HG03469 (cell line): ENCODE measurements at regions not wholly inside any gene's neighbourhood (a gene's known extent, or its start where the extent isn't known, plus 50 kb on each side); places are given as distances from the start of the nearest gene placed in this dataset.
"Not testable (repeated sequence)": the region's sequence is repeated elsewhere in the genome, so short reads cannot be mapped to it uniquely, and the experiment has no call there.

Source experiments
- ATAC-seq: cut with Tn5 transposase; IDR thresholded peaks from one replicate; pipeline ENCODE4 v1.9.1; 2021; ENCODE audit warnings: mild to moderate bottlenecking, moderate library complexity, moderate number of reproducible peaks; ENCODE audit not compliant: unreplicated experiment

- no peak for ATAC-seq
These were observed 519.8 kb upstream of the CITED2 start for GRCh38 chr6:139894271-139894670.

DNA sequence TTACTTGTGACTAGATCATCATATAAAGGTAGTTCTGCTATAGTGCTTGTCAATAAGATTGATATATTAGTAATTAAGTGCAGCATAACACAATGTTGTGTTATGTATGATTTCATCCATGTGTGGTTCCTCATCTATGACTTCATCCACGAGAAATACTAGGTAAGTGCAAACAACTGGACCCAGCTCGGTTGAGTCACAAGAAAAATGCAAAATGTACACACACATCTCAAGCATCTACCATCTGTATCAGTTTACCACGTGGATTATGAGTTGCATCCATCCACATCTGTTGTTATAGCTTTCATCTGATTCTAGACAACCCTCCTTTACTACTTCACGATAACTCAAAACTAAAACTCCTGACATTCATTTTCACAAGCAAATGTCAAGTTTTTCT lies 517.0 kb upstream of the CITED2 start:
- ATAC-seq, result no peak

DNA sequence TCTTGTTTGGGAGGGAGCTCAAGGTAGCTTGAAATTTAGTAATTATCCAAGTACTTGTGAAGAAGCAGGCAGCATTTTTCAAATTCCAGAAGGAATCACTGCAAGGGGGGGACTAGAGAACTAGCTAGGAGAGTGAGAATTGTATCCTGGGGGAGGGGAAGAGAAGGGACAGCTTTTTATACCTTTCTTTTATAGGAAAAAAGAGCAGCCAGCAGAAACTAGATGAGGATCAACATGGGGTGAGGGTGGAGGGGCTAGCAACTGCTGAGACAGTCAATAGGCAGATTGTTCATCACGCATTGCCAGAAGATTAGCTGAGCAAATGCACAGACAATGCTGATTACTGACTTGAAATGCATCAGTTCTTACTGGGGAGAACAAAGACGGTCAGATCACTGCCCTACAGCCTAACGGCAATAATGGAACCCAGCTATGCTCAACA lies 514.3 kb upstream of the CITED2 start:
- no peak for ATAC-seq

DNA sequence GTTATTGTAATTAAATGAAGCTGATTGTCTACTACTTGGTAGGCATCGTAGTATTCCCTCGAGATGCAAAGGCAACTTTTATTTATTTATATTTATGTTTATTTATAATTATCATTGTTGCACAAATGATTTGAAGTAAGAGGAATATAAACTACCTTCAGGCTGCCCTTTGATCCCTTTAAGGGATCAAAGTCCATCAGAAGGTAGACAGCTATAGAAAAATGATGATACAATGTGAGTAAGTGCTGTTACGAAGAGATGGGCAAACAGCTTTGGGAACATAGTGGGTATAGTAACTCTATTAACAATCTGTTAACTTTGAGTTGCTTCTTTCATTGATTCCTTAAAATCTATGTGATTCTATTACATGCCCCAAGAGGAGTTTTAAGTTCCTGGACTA lies 512.8 kb upstream of the CITED2 start:
- no peak for ATAC-seq

DNA sequence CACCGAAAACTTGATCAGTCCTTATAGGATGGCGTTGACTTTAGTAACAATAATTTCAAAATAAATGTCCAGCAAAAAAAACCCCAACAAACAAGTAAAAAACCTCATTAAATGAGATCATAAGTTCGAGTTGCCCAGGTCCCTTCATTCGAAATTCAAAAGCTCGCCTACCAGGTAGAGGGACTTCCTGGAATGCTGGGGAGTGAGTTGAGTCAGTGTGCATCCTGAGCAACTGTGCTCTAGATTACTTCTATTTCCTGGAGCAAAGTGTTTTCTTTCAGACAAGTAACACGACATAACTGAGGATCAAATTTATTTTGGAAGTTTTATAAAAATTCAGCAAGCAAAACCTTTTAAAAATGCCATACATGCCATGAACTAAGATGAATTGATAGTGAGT lies 511.9 kb upstream of the CITED2 start:
- ATAC-seq, result no peak

- ATAC-seq, result no peak
These were observed 511.5 kb upstream of the CITED2 start for GRCh38 chr6:139885909-139886308.

- ATAC-seq, result no peak
These were observed 509.3 kb upstream of the CITED2 start for GRCh38 chr6:139883776-139884175.

GRCh38 chr6:139882977-139883728 lies 508.7 kb upstream of the CITED2 start:
- no peak for ATAC-seq

GRCh38 chr6:139882234-139882633 lies 507.8 kb upstream of the CITED2 start:
- ATAC-seq, result no peak

DNA sequence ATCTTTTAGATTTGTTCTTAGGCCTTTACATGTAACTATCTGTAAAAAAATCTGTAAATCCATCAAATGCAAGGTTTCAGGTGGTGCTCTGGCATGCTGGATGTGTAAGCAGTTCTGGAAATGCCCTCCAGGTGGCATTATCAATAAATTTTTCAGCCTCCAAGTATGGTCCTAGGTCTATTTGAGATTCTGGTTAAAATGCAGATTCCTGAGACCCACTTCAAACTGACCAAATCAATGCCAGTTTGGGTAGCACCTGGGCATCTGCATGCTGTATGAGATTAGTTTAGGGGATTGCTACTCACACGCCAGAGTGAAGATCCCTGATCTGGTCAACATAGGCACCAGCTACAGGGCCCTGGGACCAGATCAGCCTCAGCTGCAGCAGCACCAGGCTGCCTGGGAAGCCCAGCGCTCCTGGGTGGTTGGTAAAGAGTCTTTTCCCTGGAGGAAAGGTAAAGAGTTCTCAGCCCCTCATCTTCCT lies 507.3 kb upstream of the CITED2 start:
- ATAC-seq, result peak; percentile 59

DNA sequence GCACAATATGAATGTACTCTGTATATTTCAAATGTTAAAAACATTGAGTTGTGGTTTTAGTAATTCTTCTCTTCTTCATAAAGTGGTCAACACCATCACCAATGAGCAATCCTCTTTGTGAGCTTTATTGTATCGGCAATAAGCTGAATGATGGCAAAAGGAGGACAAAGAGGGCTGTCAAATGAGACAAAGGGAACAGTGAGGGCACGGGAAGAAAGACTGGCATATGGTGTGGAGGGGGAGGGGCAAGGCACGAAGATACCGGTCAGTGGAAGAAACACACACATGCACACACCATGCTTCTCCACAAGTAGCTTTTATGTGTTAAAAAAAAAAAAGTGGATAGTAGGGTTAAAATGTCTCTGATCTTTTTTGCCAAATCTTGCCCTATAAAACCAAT lies 506.8 kb upstream of the CITED2 start:
- no peak for ATAC-seq

GRCh38 chr6:139879823-139880356 lies 505.4 kb upstream of the CITED2 start:
- ATAC-seq, result no peak

- ATAC-seq, result not testable (repeated sequence)
These were observed 504.8 kb upstream of the CITED2 start for GRCh38 chr6:139879241-139879640.

DNA sequence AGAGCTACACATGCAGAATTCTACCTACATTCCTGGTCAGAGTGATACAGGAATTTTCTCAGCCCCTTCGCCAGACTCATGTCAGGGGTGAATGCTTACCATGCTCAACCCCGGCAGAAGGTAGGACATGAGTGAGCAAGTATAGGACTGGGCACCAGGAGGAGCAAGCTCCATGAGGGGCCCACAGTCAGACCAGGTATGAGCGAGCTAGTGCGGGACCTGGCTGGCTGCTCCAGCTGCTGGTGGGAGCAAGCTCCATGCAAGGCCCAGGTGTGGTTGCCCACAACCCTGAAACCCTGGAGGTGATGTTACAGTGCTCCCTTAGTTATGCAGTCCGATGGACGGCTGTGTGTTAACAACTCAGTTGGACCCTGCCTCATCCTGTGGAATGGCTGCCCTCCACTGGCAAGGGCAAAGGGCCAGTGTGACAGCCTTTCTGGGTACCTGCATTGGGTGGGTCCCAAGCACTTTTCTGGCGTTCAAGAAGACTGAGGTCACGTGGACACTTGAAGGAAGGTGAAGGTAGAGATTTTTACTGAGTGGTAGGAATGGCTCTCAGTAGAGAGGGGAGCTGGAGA lies 503.5 kb upstream of the CITED2 start:
- no peak for ATAC-seq

- no peak for ATAC-seq
These were observed 498.2 kb upstream of the CITED2 start for GRCh38 chr6:139872665-139873064.

DNA sequence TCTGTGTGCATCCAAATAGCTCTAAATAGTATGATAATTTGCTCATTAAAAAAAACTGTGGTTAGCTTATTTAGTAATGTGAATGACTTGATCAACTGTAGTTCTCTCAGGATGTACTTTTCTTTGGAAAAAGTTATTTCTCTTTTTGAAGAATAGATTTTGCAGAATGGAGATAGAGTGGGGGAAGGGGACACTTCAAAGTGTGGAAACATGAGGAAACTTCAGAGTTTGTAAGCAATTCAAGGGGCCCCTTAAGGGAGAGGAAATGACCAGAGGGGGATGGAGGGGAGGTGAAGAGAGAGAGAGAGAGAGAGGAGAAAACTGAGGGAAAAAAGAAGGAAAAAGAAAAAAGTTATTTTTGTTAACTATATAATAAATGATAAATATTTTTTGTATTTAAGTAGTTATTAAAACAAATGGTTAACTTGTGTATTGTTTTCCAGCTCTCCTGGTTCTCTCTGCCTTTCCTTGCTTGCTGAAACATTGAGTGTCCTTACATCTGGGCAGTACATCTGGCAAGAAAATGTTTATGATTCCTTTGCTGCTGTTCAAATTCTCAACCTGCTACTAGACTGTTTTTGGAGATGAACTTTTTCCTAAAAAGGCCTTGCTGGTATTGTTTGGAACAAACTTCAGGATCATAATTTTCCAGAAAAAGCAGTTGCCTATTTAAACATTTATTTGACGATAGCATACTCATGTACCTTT lies 497.5 kb upstream of the CITED2 start:
- no peak for ATAC-seq

GRCh38 chr6:139871165-139871710 lies 496.8 kb upstream of the CITED2 start:
- ATAC-seq, result no peak

DNA sequence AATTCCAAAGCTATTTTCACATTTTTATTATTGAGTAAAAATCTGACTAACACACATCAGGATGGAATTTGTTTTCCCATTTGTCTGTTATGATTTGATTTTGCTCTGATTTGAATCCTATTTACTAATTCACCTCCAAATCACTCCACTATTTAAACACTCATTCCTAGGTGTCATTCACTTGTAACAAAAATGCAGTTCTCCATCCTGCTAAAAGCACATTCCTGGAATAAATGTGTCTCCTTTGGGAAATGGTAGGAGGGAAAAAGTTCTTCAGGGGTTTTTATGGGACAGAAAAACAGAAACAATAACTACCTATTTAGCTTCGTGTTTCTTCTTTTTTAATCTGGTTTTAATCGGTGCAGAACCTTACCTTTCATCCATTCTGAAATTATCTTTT lies 494.1 kb upstream of the CITED2 start:
- ATAC-seq, result no peak

GRCh38 chr6:139863964-139864363 lies 489.5 kb upstream of the CITED2 start:
- no peak for ATAC-seq

GRCh38 chr6:139863346-139863745 lies 488.9 kb upstream of the CITED2 start:
- ATAC-seq, result no peak

DNA sequence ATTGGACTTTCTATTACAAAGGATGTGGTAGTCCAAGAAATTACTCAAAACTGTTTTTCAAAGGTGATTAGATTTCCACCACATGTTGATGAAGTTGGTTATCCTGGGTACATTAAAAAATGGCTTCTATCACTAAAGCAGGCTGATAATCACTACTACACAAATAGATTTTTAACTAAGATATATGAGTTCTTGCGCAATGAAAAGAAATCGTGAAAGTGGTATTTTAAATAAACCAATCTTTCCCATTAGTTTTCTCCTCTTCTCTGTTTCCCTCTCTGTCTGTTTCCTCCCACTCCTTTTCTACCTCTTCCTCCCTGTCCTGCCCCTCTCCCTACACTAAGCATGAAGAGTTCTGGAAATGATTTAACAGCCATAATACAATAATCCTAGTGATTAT lies 487.9 kb upstream of the CITED2 start:
- no peak for ATAC-seq
